Activated T-cell treated with anti-CD3 and anti-CD28 coated beads, Interleukin-2, amount 50 U/mL, for 48 hours (primary cell): ENCODE measurements at regions not wholly inside any gene's neighbourhood (a gene's known extent, or its start where the extent isn't known, plus 50 kb on each side); places are given as distances from the start of the nearest gene placed in this dataset.

ENCODE experiments used
- DNase-seq, 2 experiments: peaks; one replicate each; pipeline ENCODE4 v3.0.0-alpha.2; 2020

- DNase-seq: no peak
Measured at GRCh38 chr5:82839881-82840280, 237.3 kb downstream of the TMEM167A start.

GRCh38 chr5:82835488-82835887, 241.7 kb downstream of the TMEM167A start:
- no peak for DNase-seq

GRCh38 chr5:82834151-82834550, 243.0 kb downstream of the TMEM167A start:
- no peak for DNase-seq

DNA sequence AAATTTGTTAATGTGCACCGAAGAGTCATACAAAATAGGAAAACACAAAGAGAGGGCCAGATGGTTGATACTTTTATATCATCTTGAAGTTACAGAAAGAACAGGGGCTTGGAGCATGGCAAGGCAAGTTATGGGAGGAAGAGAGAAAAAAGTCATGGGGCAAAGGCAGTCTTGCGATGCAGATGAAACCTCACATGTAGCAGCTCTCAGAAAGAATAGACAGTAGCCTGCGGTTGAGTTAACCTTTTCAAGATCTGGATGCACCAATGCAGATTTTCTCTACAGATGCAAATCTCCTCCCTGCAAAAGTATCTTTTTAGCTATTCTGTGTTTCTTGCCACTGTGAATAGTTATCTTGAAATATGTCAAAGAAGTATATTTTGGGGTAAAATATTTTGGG, 243.9 kb downstream of the TMEM167A start:
- DNase-seq: no peak

- no peak for DNase-seq
Measured at GRCh38 chr5:82832445-82832844, 244.7 kb downstream of the TMEM167A start.

GRCh38 chr5:82828211-82828610, 249.0 kb downstream of the TMEM167A start:
- no peak for DNase-seq

DNA sequence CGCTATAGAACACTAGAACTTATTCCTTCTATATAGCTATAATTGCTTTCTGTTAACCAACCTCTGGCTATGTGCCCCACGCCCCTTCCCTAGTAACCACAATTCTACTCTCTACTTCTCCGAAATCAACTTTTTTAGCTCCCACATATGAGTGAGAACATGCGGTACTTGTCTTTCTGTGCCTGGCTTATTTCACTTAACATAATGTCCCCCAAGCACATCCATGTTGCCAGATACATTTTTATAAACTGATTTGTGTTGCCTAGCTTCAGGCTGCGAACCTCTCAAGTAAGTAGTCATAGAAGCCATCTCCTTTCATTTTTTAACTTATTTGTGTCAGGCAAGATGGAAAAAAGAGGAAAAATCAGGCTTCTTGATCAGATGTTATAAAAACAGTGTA, 249.5 kb downstream of the TMEM167A start:
- no peak for DNase-seq

GRCh38 chr5:82822634-82822927, 254.6 kb downstream of the TMEM167A start:
- DNase-seq: no peak

DNA sequence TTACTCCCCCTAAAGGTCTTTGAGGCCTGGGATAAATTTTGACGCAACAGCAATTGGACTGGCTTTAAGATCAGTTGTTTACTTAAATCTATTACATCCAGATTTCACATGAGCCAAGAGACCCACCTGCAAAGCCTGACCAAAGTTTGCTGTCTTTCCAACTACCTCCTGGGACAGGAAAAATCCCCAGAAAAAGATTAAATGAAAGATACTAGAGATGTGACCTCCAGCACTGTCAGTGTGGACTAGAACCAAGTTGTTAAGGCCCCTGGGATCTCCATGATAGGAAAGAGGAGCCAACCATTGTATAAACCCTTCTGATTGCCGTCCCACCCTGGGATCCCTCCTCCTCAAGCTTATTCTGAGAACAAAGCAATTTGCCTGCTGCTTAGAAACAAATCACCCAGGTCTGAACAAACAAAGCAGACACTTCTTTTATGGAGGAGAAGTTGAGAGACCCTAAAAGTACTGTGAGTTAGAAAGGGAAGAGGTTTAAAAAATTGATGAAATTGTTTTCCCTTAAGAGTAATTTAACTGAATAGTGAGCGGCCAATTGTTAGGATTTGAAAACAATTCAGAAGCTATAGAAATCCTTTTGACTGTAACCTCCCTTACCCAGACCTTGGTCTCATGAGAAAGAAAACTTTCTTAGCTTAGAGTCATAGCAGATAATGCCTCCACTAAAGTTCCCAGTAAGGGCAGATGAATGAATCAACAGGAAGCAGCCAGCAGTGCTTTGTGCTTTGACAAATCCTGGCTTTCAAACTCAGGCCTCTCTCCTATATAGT, 255.2 kb downstream of the TMEM167A start:
- no peak for DNase-seq

DNA sequence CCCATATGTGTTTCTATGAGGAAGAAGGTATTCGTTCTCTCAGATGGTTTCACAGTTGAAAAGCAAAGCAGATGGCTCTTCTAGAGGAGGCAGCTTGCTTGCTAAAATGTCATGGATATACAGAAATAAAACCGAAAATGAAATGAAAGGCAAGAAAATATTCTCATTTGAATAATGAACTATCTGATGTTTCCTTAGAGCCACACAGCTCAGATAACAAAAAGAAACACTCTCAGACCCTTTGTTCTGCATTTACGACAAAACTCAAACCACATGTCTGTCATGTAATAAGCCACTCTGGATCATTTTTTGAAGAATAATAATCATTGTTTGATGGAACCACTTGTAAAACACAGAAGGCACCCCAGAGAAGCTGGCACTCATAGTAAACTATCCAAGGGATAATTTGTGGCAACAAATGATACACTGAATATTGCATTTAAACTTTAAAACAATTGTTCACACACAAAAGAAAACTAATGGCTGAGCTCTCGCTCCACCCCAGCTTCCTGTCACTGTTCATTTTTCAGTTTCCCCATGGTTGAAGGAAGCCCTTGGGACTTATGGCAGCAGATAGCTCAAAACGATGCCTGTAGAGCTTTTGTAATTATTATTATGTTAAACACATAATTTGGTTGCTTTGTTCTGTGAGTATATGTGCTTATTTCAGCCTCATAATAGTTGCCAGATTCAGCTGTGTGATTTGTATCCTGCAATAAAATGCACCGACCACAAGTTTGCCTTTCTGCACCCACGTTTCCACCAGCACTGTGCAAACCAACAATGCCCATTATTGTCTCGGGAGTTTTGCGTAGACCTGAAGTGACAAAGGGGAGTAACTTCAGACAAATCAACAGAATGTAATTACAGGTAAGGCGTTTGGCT, 256.0 kb downstream of the TMEM167A start:
- DNase-seq: no peak

GRCh38 chr5:82820188-82820587, 257.0 kb downstream of the TMEM167A start:
- DNase-seq: no peak

DNA sequence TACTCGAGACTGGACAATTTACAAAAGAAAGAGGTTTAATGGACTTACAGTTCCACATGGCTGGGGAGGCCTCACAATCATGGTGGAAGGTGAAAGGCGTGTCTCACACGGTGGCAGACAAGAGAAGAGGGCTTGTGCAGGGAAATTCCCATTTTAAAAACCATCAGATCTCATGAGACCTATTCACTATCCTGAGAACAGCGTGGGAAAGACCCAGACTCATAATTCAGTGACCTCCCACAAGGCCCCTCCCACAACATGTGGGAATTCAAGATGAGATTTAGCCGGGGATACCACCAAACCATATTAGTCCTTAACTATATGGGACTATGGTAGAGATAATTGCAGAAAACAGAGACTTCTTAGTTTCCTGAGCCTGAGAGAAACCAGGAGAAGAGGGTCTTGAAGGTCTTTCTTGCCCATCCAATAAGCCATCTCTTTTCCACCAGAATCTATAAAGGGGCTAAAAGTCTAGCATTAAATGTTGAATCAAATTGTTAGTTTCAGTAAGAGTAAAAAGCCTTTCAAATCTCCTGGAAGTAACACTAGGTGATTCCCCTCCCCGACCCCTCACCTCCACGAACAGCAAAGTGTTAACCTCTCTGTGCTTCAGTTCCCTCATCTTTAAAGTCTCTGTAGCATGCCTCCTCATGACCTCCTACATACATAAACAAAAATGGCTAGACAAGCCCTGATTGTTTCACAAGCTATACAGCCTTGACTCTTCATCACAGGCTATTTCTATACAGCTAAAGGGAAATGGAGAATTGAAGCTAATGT, 259.1 kb downstream of the TMEM167A start:
- no peak for DNase-seq

GRCh38 chr5:82816926-82817325, 260.3 kb downstream of the TMEM167A start:
- DNase-seq: no peak

GRCh38 chr5:82815871-82816270, 261.3 kb downstream of the TMEM167A start:
- no peak for DNase-seq

GRCh38 chr5:82813861-82814260, 263.3 kb downstream of the TMEM167A start:
- no peak for DNase-seq

GRCh38 chr5:82812575-82812974, 264.6 kb downstream of the TMEM167A start:
- DNase-seq: no peak

DNA sequence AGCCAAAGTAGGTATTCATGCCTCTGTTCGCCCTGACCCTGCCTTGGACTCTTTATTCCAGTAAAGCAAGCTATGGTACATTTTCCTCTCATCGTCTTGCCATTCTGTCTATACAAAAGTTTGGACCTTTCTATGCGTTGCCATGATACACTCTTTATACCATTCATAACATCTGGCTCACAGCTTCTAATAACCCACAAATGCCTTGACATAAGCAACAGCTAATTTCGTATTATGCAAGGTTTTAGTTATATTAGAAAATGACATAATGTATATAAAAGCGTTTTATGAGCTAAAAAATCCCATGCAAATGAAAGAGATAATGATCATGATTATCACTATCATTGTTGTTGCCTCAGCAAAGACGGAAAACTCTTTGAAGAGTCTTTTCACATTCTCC, 265.7 kb downstream of the TMEM167A start:
- no peak for DNase-seq

DNA sequence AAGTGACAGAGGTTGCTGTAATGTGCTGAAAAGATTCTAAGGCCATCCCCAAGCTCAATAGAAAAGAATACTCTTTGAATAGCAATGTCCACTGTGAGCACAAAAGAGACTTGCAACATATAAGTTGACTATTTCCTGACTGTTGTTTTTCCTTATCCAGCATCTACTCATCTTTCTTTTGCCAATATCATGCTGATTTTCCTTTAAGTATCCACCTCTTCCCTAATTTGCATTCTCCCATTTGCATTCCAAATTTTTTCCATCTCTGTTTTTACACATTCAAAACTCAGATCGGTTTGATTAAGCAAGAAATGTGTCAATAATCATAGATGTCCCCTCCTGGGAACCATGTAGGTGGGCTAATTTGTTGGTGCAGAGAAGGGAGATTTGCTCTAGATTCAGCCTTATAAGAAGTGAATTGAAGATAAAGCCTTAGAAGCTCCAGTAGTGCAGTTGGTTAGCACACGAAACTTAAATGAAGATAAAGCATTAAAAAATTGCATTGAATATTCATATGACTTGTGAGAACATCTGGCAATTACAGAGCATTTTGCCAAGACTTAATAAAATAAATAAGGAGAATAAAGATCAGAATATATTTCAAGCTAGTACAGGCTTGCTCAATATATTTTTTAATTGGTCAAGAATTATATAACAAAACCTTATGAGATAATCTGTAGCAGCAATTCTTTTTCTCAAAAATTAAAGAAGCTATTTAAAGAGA, 267.6 kb downstream of the TMEM167A start:
- no peak for DNase-seq

GRCh38 chr5:82808960-82809359, 268.2 kb downstream of the TMEM167A start:
- DNase-seq: no peak

DNA sequence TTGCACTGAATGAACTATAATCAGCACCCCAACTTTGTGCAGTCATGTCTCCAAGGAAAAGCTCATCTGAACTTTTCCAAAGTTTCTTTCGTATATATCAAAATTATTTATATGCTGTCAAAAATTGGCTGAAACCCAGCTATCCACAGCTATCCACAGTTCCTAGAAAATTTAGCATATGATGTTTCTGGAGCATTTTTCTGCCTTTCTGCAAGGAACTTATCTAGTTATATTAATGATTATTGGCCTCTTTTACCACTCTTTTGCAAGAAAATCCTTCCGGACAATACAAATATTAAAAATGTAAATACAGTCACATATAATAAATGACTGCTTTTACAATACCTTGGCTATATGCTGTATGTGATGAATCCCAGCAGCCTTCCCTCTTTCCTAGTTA, 270.2 kb downstream of the TMEM167A start:
- DNase-seq: no peak

GRCh38 chr5:82806513-82806912, 270.7 kb downstream of the TMEM167A start:
- no peak for DNase-seq

DNA sequence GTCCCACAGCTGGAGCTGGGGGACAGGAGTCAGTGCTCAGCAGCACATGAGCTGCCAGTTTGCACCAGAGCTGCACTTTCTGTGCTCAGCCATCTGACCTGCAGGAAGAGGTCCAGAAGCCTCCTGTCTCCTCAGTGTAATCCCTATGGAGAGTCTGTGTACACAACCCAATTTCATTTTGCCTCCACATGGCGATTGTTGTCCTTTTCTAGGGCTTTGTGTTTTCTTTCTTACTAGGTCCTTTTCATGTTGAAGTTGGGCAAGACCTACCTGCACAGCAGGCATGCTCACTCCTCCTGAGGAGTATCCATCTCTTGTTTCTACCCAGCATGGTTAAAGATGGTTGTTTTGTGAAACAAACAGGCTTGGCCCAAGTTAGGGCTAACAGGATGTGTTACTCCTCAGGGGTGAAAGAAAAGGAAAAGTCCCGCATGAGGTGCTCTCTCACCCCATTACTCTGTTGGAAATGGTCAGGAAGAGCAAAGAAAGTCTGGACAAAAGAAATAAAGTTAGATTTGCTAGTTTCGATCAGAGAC, 273.0 kb downstream of the TMEM167A start:
- DNase-seq: no peak

GRCh38 chr5:82802954-82803353, 274.2 kb downstream of the TMEM167A start:
- DNase-seq: no peak
